ENCODE measurements at regions not wholly inside any gene's neighbourhood (a gene's known extent, or its start where the extent isn't known, plus 50 kb on each side); places are given as distances from the start of the nearest gene placed in this dataset.
"Not testable (repeated sequence)": the region's sequence is repeated elsewhere in the genome, so short reads cannot be mapped to it uniquely, and the experiment has no call there.

DNA sequence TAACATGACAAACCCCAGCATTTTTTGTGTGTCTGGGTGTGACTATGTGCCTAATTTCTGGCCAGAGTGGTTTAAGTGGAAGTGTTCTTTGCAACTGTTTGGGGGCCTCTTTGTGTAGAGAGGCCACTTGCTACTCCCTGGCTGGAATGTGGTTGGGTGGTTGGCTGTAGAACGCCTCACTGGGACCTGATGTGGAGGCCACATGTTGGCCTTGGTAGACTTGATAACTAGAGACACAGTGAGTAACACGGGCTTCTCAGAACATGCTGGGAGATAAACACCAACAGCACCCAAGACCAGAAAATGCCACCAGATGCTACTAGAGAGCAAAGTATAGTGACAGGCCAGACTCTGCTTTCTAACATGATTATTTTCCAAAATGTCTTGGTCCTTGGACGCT, 111.2 kb upstream of the ZFP64 start:
- no peak for DNase-seq (ENCODE audit: low read depth in 1 of 2, low spot score in 1 of 2)
- no peak for TF ChIP-seq CTCF (IDR thresholded peaks at IDR 0.05; ENCODE audit: low read depth, low read length)
- Histone ChIP-seq H3K27me3 (no peaks in the 10 kb centered on the region), H3K4me3 (no peak overlapping the region), H3K9me3 (ENCODE audit: low read depth) (no peaks in the 10 kb centered on the region), H3K4me1 (ENCODE audit: low read depth) (no peaks in the 10 kb centered on the region), H3K36me3 (no peaks in the 10 kb centered on the region), H3K27ac (no peak overlapping the region)

DNA sequence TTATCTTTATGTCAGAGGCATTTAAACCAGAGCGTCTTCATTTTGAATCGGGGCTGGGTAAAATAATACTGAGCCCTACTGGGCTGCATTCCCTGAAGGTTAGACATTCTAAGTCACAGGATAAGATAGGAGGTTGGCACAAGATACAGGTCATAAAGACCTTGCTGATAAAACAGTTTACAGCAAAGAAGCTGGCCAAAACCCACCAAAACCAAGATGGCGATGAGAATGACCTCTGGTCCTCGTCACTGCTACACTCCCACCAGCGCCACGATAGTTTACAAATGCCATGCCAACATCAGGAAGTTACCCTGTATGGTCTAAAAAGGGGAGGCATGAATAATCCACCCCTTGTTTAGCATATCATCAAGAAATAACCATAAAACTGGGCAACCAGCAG, 110.5 kb upstream of the ZFP64 start:
- H3K27ac ChIP-seq; DNase-seq (ENCODE audit: low read depth in 1 of 2, low spot score in 1 of 2); H3K9me3 ChIP-seq (ENCODE audit: low read depth); H3K4me3 ChIP-seq; H3K4me1 ChIP-seq (ENCODE audit: low read depth); H3K27me3 ChIP-seq; H3K36me3 ChIP-seq: not testable (repeated sequence)

GRCh38 chr20:52295556-52295955, 104.0 kb upstream of the ZFP64 start:
- Histone ChIP-seq H3K36me3 (no peaks in the 10 kb centered on the region), H3K9me3 (ENCODE audit: low read depth) (no peaks in the 10 kb centered on the region), H3K27me3 (no peaks in the 10 kb centered on the region), H3K4me3 (no peak overlapping the region), H3K27ac (no peak overlapping the region), H3K4me1 (ENCODE audit: low read depth) (no peaks in the 10 kb centered on the region)
- TF ChIP-seq CTCF (IDR thresholded peaks at IDR 0.05; ENCODE audit: low read depth, low read length): no peak
- DNase-seq (ENCODE audit: low read depth in 1 of 2, low spot score in 1 of 2): no peak

- no peaks in the 10 kb centered on the region for H3K9me3 ChIP-seq (ENCODE audit: low read depth)
- no peaks in the 10 kb centered on the region for H3K27me3 ChIP-seq
- H3K4me1 ChIP-seq (ENCODE audit: low read depth): no peaks in the 10 kb centered on the region
Observed at GRCh38 chr20:52294106-52294628, 102.6 kb upstream of the ZFP64 start.

DNA sequence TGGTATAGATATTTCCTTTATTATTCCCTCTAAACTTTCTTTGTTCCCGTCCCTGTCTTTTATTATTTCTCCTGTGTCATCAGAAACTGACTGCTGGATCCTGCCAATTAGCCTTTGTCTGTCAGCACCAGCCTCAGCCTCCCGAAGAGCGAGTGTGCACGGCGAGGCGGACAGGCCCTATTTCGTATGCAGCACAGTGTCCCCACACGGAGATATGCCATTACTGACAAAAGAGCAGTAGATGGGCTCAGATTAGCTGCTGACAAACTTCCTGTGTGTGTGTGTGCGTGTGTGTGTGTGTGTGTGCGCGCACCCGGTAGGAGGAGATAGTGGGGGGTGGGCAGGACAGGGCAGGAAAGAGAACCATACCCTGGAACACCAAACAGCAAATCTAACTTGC, 99.5 kb upstream of the ZFP64 start:
- Histone ChIP-seq H3K27ac (no peak overlapping the region), H3K36me3 (no peaks in the 10 kb centered on the region), H3K4me3 (no peak overlapping the region), H3K27me3 (no peaks in the 10 kb centered on the region), H3K9me3 (ENCODE audit: low read depth) (no peaks in the 10 kb centered on the region), H3K4me1 (ENCODE audit: low read depth) (no peaks in the 10 kb centered on the region)
- DNase-seq (ENCODE audit: low read depth in 1 of 2, low spot score in 1 of 2): no peak
- no peak for TF ChIP-seq CTCF (IDR thresholded peaks at IDR 0.05; ENCODE audit: low read depth, low read length)

More at GRCh38 chr20:52294106-52294628, 102.6 kb upstream of the ZFP64 start:
- Histone ChIP-seq H3K27ac (no peak overlapping the region), H3K36me3 (no peaks in the 10 kb centered on the region), H3K4me3 (no peak overlapping the region)
- DNase-seq (ENCODE audit: low read depth in 1 of 2, low spot score in 1 of 2): peak in 1 of 2 donors; percentile 62
- TF ChIP-seq CTCF (IDR thresholded peaks at IDR 0.05; ENCODE audit: low read depth, low read length): no peak

- no peak for DNase-seq (ENCODE audit: low read depth in 1 of 2, low spot score in 1 of 2)
- no peak overlapping the region for H3K4me3 ChIP-seq
- H3K9me3 ChIP-seq (ENCODE audit: low read depth): no peaks in the 10 kb centered on the region
- no peaks in the 10 kb centered on the region for H3K4me1 ChIP-seq (ENCODE audit: low read depth)
- no peak for TF ChIP-seq CTCF (IDR thresholded peaks at IDR 0.05; ENCODE audit: low read depth, low read length)
- no peak overlapping the region for H3K27ac ChIP-seq
- H3K27me3 ChIP-seq: no peaks in the 10 kb centered on the region
- no peaks in the 10 kb centered on the region for H3K36me3 ChIP-seq
Observed at GRCh38 chr20:52290569-52290968, 99.0 kb upstream of the ZFP64 start.

All from cardiac muscle cell (in vitro differentiated cells and primary cell).